CD8-positive, alpha-beta memory T cell (primary cell): ENCODE measurements at regions not wholly inside any gene's neighbourhood (a gene's known extent, or its start where the extent isn't known, plus 50 kb on each side); places are given as distances from the start of the nearest gene placed in this dataset.

Source experiments
- CTCF ChIA-PET: fragments of 350-600 bp; sonication (Branson Sonifier 250); formaldehyde crosslinking; loops from one replicate; lab custom pipeline; 2021; ENCODE audit warnings: antibody characterized with exemption; lab: Charles Lee
- POLR2A ChIA-PET: fragments of 350-600 bp; sonication (Branson Sonifier 250); formaldehyde crosslinking; loops from one replicate; lab custom pipeline; 2021; ENCODE audit warnings: antibody characterized with exemption; lab: Charles Lee
- DNase-seq, 5 donors: peaks; one replicate each; pipeline versions ENCODE4 v3.0.0 to v3.0.0-alpha.2; 2020 to 2022; ENCODE audit warnings: mixed read lengths in 1 of 5
- H3K27ac ChIP-seq: one replicate; pipeline ENCODE4 v1.7.0; 2013; ENCODE audit warnings: low read depth, mild to moderate bottlenecking, low read length, moderate library complexity
- H3K27me3 ChIP-seq: 2 replicates; pipeline ENCODE4 v1.7.0; 2013; ENCODE audit warnings: low read length, mild to moderate bottlenecking; ENCODE audit not compliant: insufficient read depth, poor library complexity, severe bottlenecking
- H3K36me3 ChIP-seq: 2 replicates; pipeline ENCODE4 v1.7.0; 2013; ENCODE audit warnings: mild to moderate bottlenecking, low read length, moderate library complexity; ENCODE audit not compliant: insufficient read depth
- H3K4me1 ChIP-seq: 2 replicates; pipeline ENCODE4 v1.7.0; 2013; ENCODE audit warnings: mild to moderate bottlenecking, low read length, moderate library complexity; ENCODE audit not compliant: insufficient read depth
- H3K4me3 ChIP-seq: 2 replicates; pipeline ENCODE4 v1.7.0; 2013; ENCODE audit warnings: mild to moderate bottlenecking, low read length
- H3K9me3 ChIP-seq: 2 replicates; pipeline ENCODE4 v1.7.0; 2013; ENCODE audit warnings: mild to moderate bottlenecking, low read length
- H3K27ac Mint-ChIP-seq, 8 donors: one replicate each; pipeline ENCODE4 v1.8.0; 2020 to 2021; ENCODE audit warnings: mixed read lengths in 8 of 8, mild to moderate bottlenecking in 6 of 8, inconsistent platforms in 3 of 8, moderate library complexity in 3 of 8
- H3K27me3 Mint-ChIP-seq, 2 donors: one replicate each; pipeline ENCODE4 v1.8.0; 2020 to 2021; ENCODE audit warnings: mixed read lengths in 2 of 2, mild to moderate bottlenecking in 1 of 2, moderate library complexity in 1 of 2
- H3K36me3 Mint-ChIP-seq, 3 donors: one replicate each; pipeline ENCODE4 v1.8.0; 2020 to 2021; ENCODE audit warnings: mixed read lengths in 3 of 3, inconsistent platforms in 1 of 3, mild to moderate bottlenecking in 1 of 3
- H3K4me1 Mint-ChIP-seq, 3 donors: one replicate each; pipeline ENCODE4 v1.8.0; 2020 to 2021; ENCODE audit warnings: mixed read lengths in 3 of 3, inconsistent platforms in 1 of 3, mild to moderate bottlenecking in 1 of 3
- H3K4me3 Mint-ChIP-seq, 7 donors: one replicate each; pipeline ENCODE4 v1.8.0; 2020 to 2021; ENCODE audit warnings: mixed read lengths in 7 of 7, mild to moderate bottlenecking in 6 of 7, moderate library complexity in 4 of 7, inconsistent platforms in 2 of 7
- H3K9me3 Mint-ChIP-seq, 5 donors: one replicate each; pipeline ENCODE4 v1.8.0; 2020 to 2022; ENCODE audit warnings: mixed read lengths in 5 of 5, mild to moderate bottlenecking in 3 of 5, moderate library complexity in 2 of 5, inconsistent platforms in 1 of 5

- Histone ChIP-seq H3K9me3 (no peaks in the 10 kb centered on the region), H3K27ac (no peak overlapping the region), H3K4me3 (no peak overlapping the region), H3K27me3 (no peaks in the 10 kb centered on the region), H3K4me1 (no peaks in the 10 kb centered on the region), H3K36me3 (no peaks in the 10 kb centered on the region)
- H3K4me3 Mint-ChIP-seq, result no peak overlapping the region
- H3K9me3 Mint-ChIP-seq, result peaks cover 0 to 5% (median 0%) of the 10 kb centered on the region in 5 donors
- peaks cover 0 to 3% of the 10 kb centered on the region in 2 donors for H3K27me3 Mint-ChIP-seq
- ChIA-PET CTCF (no interaction called here), POLR2A (no interaction called here)
- H3K4me1 Mint-ChIP-seq, result no peaks in the 10 kb centered on the region
- H3K36me3 Mint-ChIP-seq, result no peaks in the 10 kb centered on the region
- DNase-seq, result no peak
- no peak overlapping the region for H3K27ac Mint-ChIP-seq
These were observed 217.6 kb downstream of the RDH14 start for GRCh38 chr2:18342901-18343300.

- Mint-ChIP-seq H3K9me3 (peaks cover 0 to 2% (median 0%) of the 10 kb centered on the region in 5 donors), H3K4me3 (no peak overlapping the region), H3K4me1 (no peaks in the 10 kb centered on the region), H3K36me3 (no peaks in the 10 kb centered on the region), H3K27me3 (peaks cover 0 to 12% of the 10 kb centered on the region in 2 donors), H3K27ac (no peak overlapping the region)
- CTCF ChIA-PET, result no interaction called here
- Histone ChIP-seq H3K27ac (no peak overlapping the region), H3K4me3 (no peak overlapping the region), H3K27me3 (no peaks in the 10 kb centered on the region), H3K4me1 (no peaks in the 10 kb centered on the region), H3K9me3 (no peaks in the 10 kb centered on the region), H3K36me3 (no peaks in the 10 kb centered on the region)
- no peak for DNase-seq
- POLR2A ChIA-PET, result no interaction called here
These were observed 221.1 kb downstream of the RDH14 start for GRCh38 chr2:18339326-18339725.

DNA sequence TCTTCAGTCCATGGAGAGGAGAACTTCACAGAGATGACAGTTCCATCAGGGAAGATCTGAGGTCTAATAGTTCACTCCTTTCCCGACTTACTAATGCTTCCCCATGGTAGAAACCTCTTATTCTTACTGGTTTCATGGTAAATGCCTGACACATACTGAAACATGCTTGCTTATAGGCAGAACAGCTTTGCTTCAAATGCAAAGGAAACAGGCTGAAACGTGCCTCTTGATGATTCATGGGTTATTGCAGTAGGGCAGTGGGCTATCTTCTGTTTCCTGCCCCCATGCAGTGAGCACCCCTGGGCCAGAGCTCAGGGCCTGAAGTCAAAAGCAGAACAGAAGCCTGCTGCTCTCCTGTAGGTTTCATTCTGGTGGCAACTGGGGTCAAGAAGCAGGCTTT lies 223.5 kb downstream of the RDH14 start:
- POLR2A ChIA-PET, result no interaction called here
- no peak overlapping the region for H3K4me3 ChIP-seq
- no peaks in the 10 kb centered on the region for H3K4me1 Mint-ChIP-seq

DNA sequence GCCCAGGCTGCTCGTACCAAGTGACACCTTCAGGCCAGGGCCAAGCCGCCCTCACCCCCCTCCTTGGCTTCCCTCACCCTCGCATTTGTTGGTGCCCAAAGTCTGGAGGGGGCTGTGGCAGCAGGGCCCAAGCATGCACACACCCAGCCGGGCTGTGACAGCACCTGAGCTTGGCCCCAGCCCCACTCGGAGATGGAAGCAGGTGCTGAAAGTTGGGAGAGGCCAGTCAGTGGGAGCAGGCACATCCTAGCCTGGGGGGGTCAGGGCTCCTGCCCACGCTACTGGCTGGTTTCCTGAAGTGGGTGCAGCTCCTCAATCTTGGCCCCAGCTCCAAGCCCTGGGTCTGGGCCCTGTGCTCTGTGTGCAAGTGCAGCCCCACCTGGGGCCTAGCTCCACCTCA lies 228.0 kb downstream of the RDH14 start:
- H3K36me3 Mint-ChIP-seq, result no peaks in the 10 kb centered on the region
- no peak for DNase-seq
- no peaks in the 10 kb centered on the region for H3K36me3 ChIP-seq
- no peak overlapping the region for H3K27ac ChIP-seq
- peaks cover 0 to 2% (median 0%) of the 10 kb centered on the region in 5 donors for H3K9me3 Mint-ChIP-seq
- H3K9me3 ChIP-seq, result no peaks in the 10 kb centered on the region
- no peak overlapping the region for H3K27ac Mint-ChIP-seq
- no peaks in the 10 kb centered on the region for H3K4me1 Mint-ChIP-seq
- ChIA-PET POLR2A (no interaction called here), CTCF (no interaction called here)
- H3K27me3 Mint-ChIP-seq, result peaks cover 1 to 9% of the 10 kb centered on the region in 2 donors
- no peaks in the 10 kb centered on the region for H3K27me3 ChIP-seq
- no peak overlapping the region for H3K4me3 Mint-ChIP-seq
- H3K4me3 ChIP-seq, result no peak overlapping the region
- no peaks in the 10 kb centered on the region for H3K4me1 ChIP-seq

More for the DNA sequence above, 223.5 kb downstream of the RDH14 start:
- H3K27ac Mint-ChIP-seq, result no peak overlapping the region
- Histone ChIP-seq H3K27me3 (no peaks in the 10 kb centered on the region), H3K27ac (no peak overlapping the region), H3K9me3 (no peaks in the 10 kb centered on the region), H3K36me3 (no peaks in the 10 kb centered on the region), H3K4me1 (no peaks in the 10 kb centered on the region)
- no peak for DNase-seq
- peaks cover 1 to 16% of the 10 kb centered on the region in 2 donors for H3K27me3 Mint-ChIP-seq
- H3K36me3 Mint-ChIP-seq, result no peaks in the 10 kb centered on the region
- CTCF ChIA-PET, result no interaction called here
- no peak overlapping the region for H3K4me3 Mint-ChIP-seq
- H3K9me3 Mint-ChIP-seq, result peaks cover 0 to 2% (median 0%) of the 10 kb centered on the region in 5 donors

GRCh38 chr2:18325118-18325517 lies 235.3 kb downstream of the RDH14 start:
- no peak overlapping the region for H3K4me3 Mint-ChIP-seq
- H3K9me3 ChIP-seq, result no peaks in the 10 kb centered on the region
- no peak overlapping the region for H3K27ac ChIP-seq
- no peaks in the 10 kb centered on the region for H3K27me3 Mint-ChIP-seq
- no peaks in the 10 kb centered on the region for H3K4me1 ChIP-seq
- DNase-seq, result no peak
- no peaks in the 10 kb centered on the region for H3K27me3 ChIP-seq
- H3K9me3 Mint-ChIP-seq, result no peaks in the 10 kb centered on the region
- ChIA-PET CTCF (no interaction called here), POLR2A (no interaction called here)
- no peak overlapping the region for H3K27ac Mint-ChIP-seq
- H3K4me1 Mint-ChIP-seq, result no peaks in the 10 kb centered on the region
- no peaks in the 10 kb centered on the region for H3K36me3 Mint-ChIP-seq
- no peaks in the 10 kb centered on the region for H3K36me3 ChIP-seq
- no peak overlapping the region for H3K4me3 ChIP-seq

DNA sequence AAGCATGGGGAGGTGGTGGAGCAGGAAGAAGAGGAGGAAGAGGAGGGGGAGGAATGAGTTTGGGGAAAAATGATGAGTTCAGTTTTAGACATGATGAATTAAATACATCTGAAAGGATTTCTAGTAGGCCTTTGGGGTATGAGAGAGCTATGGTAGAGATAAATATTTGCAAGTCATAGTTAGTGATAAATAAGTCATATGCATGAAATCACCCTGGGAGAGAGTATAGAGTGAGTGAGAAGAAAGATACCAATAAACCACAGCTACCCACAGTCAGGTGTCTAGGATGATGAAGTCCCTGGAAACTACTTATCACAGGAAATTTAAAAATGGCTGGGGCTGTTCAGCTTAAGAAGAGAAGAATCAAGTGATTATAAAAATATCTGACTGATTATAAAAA lies 240.5 kb downstream of the RDH14 start:
- H3K27ac Mint-ChIP-seq, result no peak overlapping the region
- ChIA-PET POLR2A (no interaction called here), CTCF (no interaction called here)
- no peak overlapping the region for H3K4me3 Mint-ChIP-seq
- Histone ChIP-seq H3K4me3 (no peak overlapping the region), H3K27ac (no peak overlapping the region), H3K9me3 (no peaks in the 10 kb centered on the region), H3K4me1 (no peaks in the 10 kb centered on the region), H3K36me3 (no peaks in the 10 kb centered on the region), H3K27me3 (no peaks in the 10 kb centered on the region)
- no peaks in the 10 kb centered on the region for H3K4me1 Mint-ChIP-seq
- peaks cover 0 to 2% (median 0%) of the 10 kb centered on the region in 5 donors for H3K9me3 Mint-ChIP-seq
- DNase-seq, result no peak
- H3K27me3 Mint-ChIP-seq, result peaks cover 0 to 2% of the 10 kb centered on the region in 2 donors
- no peaks in the 10 kb centered on the region for H3K36me3 Mint-ChIP-seq

- Histone ChIP-seq H3K9me3 (no peaks in the 10 kb centered on the region), H3K27me3 (no peaks in the 10 kb centered on the region), H3K27ac (no peak overlapping the region), H3K4me1 (no peaks in the 10 kb centered on the region), H3K4me3 (no peak overlapping the region), H3K36me3 (no peaks in the 10 kb centered on the region)
- no peak overlapping the region for H3K27ac Mint-ChIP-seq
- POLR2A ChIA-PET, result no interaction called here
- peaks cover 0 to 2% of the 10 kb centered on the region in 2 donors for H3K27me3 Mint-ChIP-seq
- H3K36me3 Mint-ChIP-seq, result no peaks in the 10 kb centered on the region
- peaks cover 0 to 8% (median 3%) of the 10 kb centered on the region in 5 donors for H3K9me3 Mint-ChIP-seq
- CTCF ChIA-PET, result no interaction called here
- DNase-seq, result no peak
- no peak overlapping the region for H3K4me3 Mint-ChIP-seq
- no peaks in the 10 kb centered on the region for H3K4me1 Mint-ChIP-seq
These were observed 243.4 kb downstream of the RDH14 start for GRCh38 chr2:18317017-18317416.

GRCh38 chr2:18312818-18313217 lies 247.6 kb downstream of the RDH14 start:
- Mint-ChIP-seq H3K4me3 (no peak overlapping the region), H3K27me3 (no peaks in the 10 kb centered on the region), H3K36me3 (peaks cover 0 to 1% (median 0%) of the 10 kb centered on the region in 3 donors), H3K9me3 (peaks cover 0 to 6% (median 3%) of the 10 kb centered on the region in 5 donors), H3K4me1 (no peaks in the 10 kb centered on the region), H3K27ac (no peak overlapping the region)
- H3K36me3 ChIP-seq, result no peaks in the 10 kb centered on the region
- H3K4me3 ChIP-seq, result no peak overlapping the region
- H3K27ac ChIP-seq, result no peak overlapping the region
- no peaks in the 10 kb centered on the region for H3K4me1 ChIP-seq
- no peak for DNase-seq
- no peaks in the 10 kb centered on the region for H3K27me3 ChIP-seq
- no peaks in the 10 kb centered on the region for H3K9me3 ChIP-seq
- POLR2A ChIA-PET, result no interaction called here
- CTCF ChIA-PET, result no interaction called here
